ENCODE measurements at regions not wholly inside any gene's neighbourhood (a gene's known extent, or its start where the extent isn't known, plus 50 kb on each side); places are given as distances from the start of the nearest gene placed in this dataset.

- Histone ChIP-seq H2AFZ (ENCODE audit: low read length) (peak overlapping the region; percentile 68), H3K9me3 (replicated peaks; ENCODE audit: insufficient read depth, low read length) (no peaks in the 10 kb centered on the region), H3K4me3 (ENCODE audit: low read length) (peak overlapping the region; percentile 71), H4K20me1 (ENCODE audit: insufficient read depth, low read length) (no peaks in the 10 kb centered on the region), H3K4me2 (ENCODE audit: low read depth, low read length) (peak overlapping the region; percentile 87), H3F3A (ENCODE audit: insufficient read depth, low read length) (peaks cover 13% of the 10 kb centered on the region; the same call in 1 of the 2 replicates), H3K36me3 (replicated peaks; ENCODE audit: insufficient read depth, low read length) (no peaks in the 10 kb centered on the region), H3K9me2 (replicated peaks; ENCODE audit: insufficient read depth, low read length) (no peaks in the 10 kb centered on the region), H3K79me2 (ENCODE audit: low read length) (no peaks in the 10 kb centered on the region), H3K9ac (ENCODE audit: low read length) (peak overlapping the region; percentile 74; the same call in 1 of the 2 replicates), H3K4me1 (ENCODE audit: low read length) (0 out of 2 replicates have a peak, but pooled peaks cover 8% of the 10 kb centered on the region), H3K27ac (ENCODE audit: low read length) (peak overlapping the region; percentile 71; the same call in 1 of the 2 replicates), H3K27me3 (replicated peaks; ENCODE audit: insufficient read depth, low read length) (no peaks in the 10 kb centered on the region)
- TF ChIP-seq CTCF (IDR thresholded peaks at IDR 0.05; ENCODE audit: low read length) (peak; percentile 61), EZH2phosphoT487 (IDR thresholded peaks at IDR 0.05; ENCODE audit: low read length) (no peak)
- DNase-seq: peak; percentile 30
These were observed 2185.9 kb upstream of the TENM3 start for GRCh38 chr4:180057299-180057721.

DNA sequence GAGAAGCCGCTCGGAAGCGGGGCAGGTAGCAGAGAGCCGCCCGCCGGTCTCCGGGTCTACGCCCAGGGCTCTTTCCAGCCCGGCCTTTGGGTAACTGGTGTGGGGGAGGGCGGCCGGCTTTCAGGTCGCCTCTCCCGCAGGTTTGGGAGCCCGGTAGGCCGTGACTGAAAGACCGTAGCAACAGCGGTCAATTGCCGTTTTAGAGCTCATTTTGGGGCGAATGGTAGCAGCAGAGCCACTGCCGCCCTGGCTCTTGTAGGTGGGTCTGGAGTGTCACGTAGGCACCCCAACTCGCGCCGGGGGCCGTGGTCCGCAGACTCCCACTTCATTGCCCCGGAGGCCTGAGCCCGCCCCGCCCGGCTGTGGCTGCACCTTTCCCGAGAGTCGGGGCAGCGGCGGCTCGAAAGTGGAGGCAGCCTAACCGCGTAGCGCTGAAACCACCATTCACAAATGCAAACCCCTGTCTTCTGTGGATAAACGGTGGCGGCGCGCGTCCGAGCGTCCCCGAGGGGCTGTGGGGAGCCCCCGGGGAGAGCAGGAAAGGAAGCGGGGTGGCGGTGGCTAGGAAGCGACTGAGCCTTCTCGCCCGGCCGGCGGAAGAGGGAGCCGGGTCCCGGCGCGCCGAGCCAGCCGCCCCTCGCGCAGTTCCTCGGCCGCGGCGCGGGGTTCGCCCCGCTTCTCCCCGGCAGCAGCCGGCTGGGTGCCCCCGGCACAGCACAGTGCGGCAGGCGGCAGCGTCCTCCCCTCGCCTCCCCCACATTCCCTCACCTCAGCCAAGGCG, 2185.1 kb upstream of the TENM3 start:
- Histone ChIP-seq H2AFZ (ENCODE audit: low read length) (peak overlapping the region; percentile 68), H3K4me3 (ENCODE audit: low read length) (peak overlapping the region; percentile 71)

GRCh38 chr4:180058691-180059215, 2184.4 kb upstream of the TENM3 start:
- Histone ChIP-seq H3K9ac (ENCODE audit: low read length) (peak overlapping the region; percentile 65), H3K27me3 (replicated peaks; ENCODE audit: insufficient read depth, low read length) (no peaks in the 10 kb centered on the region), H3K27ac (ENCODE audit: low read length) (peak overlapping the region; percentile 43; the same call in 1 of the 2 replicates), H3K79me2 (ENCODE audit: low read length) (no peaks in the 10 kb centered on the region), H3K4me3 (ENCODE audit: low read length) (peak overlapping the region; percentile 67), H3F3A (ENCODE audit: insufficient read depth, low read length) (peaks cover 13% of the 10 kb centered on the region; the same call in 1 of the 2 replicates), H3K36me3 (replicated peaks; ENCODE audit: insufficient read depth, low read length) (no peaks in the 10 kb centered on the region), H3K9me2 (replicated peaks; ENCODE audit: insufficient read depth, low read length) (no peaks in the 10 kb centered on the region), H2AFZ (ENCODE audit: low read length) (peak overlapping the region; percentile 48; the same call in 1 of the 2 replicates), H3K4me1 (ENCODE audit: low read length) (0 out of 2 replicates have a peak, but pooled peaks cover 8% of the 10 kb centered on the region), H3K9me3 (replicated peaks; ENCODE audit: insufficient read depth, low read length) (no peaks in the 10 kb centered on the region), H3K4me2 (ENCODE audit: low read depth, low read length) (no peak overlapping the region; the same call in 1 of the 2 replicates), H4K20me1 (ENCODE audit: insufficient read depth, low read length) (no peaks in the 10 kb centered on the region)
- no peak for TF ChIP-seq EZH2 (optimal IDR thresholded peaks at IDR 0.05; ENCODE audit: low read depth, low read length)
- no peak for TF ChIP-seq EZH2phosphoT487 (IDR thresholded peaks at IDR 0.05; ENCODE audit: low read length)
- no peak for TF ChIP-seq CTCF (IDR thresholded peaks at IDR 0.05; ENCODE audit: low read length)
- peak; percentile 71 for DNase-seq

More for the DNA sequence above, 2185.1 kb upstream of the TENM3 start:
- TF ChIP-seq CTCF (IDR thresholded peaks at IDR 0.05; ENCODE audit: low read length) (no peak), EZH2phosphoT487 (IDR thresholded peaks at IDR 0.05; ENCODE audit: low read length) (no peak), EZH2 (optimal IDR thresholded peaks at IDR 0.05; ENCODE audit: low read depth, low read length) (no peak)
- Histone ChIP-seq H3F3A (ENCODE audit: insufficient read depth, low read length) (peaks cover 13% of the 10 kb centered on the region; the same call in 1 of the 2 replicates), H3K27ac (ENCODE audit: low read length) (peak overlapping the region; percentile 71), H3K4me1 (ENCODE audit: low read length) (0 out of 2 replicates have a peak, but pooled peaks cover 8% of the 10 kb centered on the region), H3K79me2 (ENCODE audit: low read length) (no peaks in the 10 kb centered on the region), H4K20me1 (ENCODE audit: insufficient read depth, low read length) (no peaks in the 10 kb centered on the region), H3K9me2 (replicated peaks; ENCODE audit: insufficient read depth, low read length) (no peaks in the 10 kb centered on the region), H3K9ac (ENCODE audit: low read length) (peak overlapping the region; percentile 74), H3K27me3 (replicated peaks; ENCODE audit: insufficient read depth, low read length) (no peaks in the 10 kb centered on the region), H3K4me2 (ENCODE audit: low read depth, low read length) (peak overlapping the region; percentile 87), H3K36me3 (replicated peaks; ENCODE audit: insufficient read depth, low read length) (no peaks in the 10 kb centered on the region), H3K9me3 (replicated peaks; ENCODE audit: insufficient read depth, low read length) (no peaks in the 10 kb centered on the region)
- DNase-seq: peak; percentile 67

Data from MM.1S (cell line).